BLaER1 (cell line): ENCODE measurements at regions not wholly inside any gene's neighbourhood (a gene's known extent, or its start where the extent isn't known, plus 50 kb on each side); places are given as distances from the start of the nearest gene placed in this dataset.

Experiments used
- H3K27ac ChIP-seq: shearing (Covaris generic); formaldehyde crosslinking; 2 replicates; pipeline ENCODE4 v1.8.1; 2022
- H3K27me3 ChIP-seq: shearing (Covaris generic); formaldehyde crosslinking; 2 replicates; pipeline ENCODE4 v1.8.1; 2022
- H3K36me3 ChIP-seq: shearing (Covaris generic); formaldehyde crosslinking; 2 replicates; pipeline ENCODE4 v1.8.1; 2022
- H3K4me1 ChIP-seq: shearing (Covaris generic); formaldehyde crosslinking; 2 replicates; pipeline ENCODE4 v1.8.1; 2022
- H3K4me2 ChIP-seq: shearing (Covaris generic); formaldehyde crosslinking; 2 replicates; pipeline ENCODE4 v1.8.1; 2022
- H3K4me3 ChIP-seq: shearing (Covaris generic); formaldehyde crosslinking; 2 replicates; pipeline ENCODE4 v1.8.1; 2022
- H3K9ac ChIP-seq: shearing (Covaris generic); formaldehyde crosslinking; 2 replicates; pipeline ENCODE4 v1.8.1; 2022
- H3K9me3 ChIP-seq: shearing (Covaris generic); formaldehyde crosslinking; 2 replicates; pipeline ENCODE4 v1.8.1; 2022
- H4K20me1 ChIP-seq: shearing (Covaris generic); formaldehyde crosslinking; 2 replicates; pipeline ENCODE4 v1.8.1; 2022
- Cebpa-rat ChIP-seq: shearing (Covaris generic); IDR thresholded peaks from 2 replicates; pipeline ENCODE4 v1.8.1; 2022

DNA sequence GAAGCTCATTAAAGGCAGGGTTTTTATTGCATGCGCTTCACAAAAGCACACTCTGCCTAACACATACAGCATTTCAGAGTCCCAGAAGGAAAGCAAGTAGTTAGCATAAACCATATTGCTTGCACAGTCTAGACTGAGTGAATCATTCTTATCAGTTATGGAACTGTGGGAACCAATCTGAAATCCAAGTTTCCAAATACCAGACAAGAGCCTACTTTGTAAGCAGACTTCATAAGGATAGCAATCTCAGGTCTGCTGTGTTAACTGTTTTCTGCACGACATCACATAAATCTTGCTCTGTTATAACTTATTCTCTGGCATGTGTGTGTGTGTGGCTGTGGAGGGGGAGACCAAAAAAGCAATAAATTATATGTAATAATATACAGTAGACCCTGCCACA, 608.1 kb upstream of the REG3G start:
- Histone ChIP-seq H3K9me3 (no peaks in the 10 kb centered on the region), H3K4me1 (no peaks in the 10 kb centered on the region), H3K27me3 (no peaks in the 10 kb centered on the region), H4K20me1 (no peaks in the 10 kb centered on the region), H3K9ac (no peak overlapping the region), H3K4me3 (no peak overlapping the region), H3K4me2 (no peak overlapping the region), H3K27ac (no peak overlapping the region), H3K36me3 (no peaks in the 10 kb centered on the region)
- TF ChIP-seq Cebpa-rat = no peak

DNA sequence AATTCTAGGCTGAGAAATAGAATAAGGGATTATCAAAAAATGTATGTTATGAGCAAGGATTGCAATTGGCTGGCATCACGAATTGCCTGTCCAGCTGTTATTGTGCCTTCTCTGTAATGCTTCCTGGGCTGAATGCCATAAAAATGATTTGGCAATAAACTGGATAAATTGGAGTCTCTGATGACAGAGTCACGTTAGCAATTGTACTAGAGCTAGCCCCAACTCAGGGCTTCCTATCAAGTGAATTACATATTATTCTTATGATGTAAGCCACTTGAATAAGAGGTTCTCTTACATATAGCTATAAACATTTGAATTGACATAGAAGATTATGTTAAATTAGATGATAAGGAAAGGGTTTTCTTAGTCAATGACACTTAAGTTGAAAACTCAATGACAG, 607.5 kb upstream of the REG3G start:
- Histone ChIP-seq H3K9me3 (no peaks in the 10 kb centered on the region), H4K20me1 (no peaks in the 10 kb centered on the region), H3K27ac (no peak overlapping the region), H3K36me3 (no peaks in the 10 kb centered on the region), H3K9ac (no peak overlapping the region), H3K27me3 (no peaks in the 10 kb centered on the region), H3K4me1 (no peaks in the 10 kb centered on the region), H3K4me3 (no peak overlapping the region), H3K4me2 (no peak overlapping the region)
- TF ChIP-seq Cebpa-rat = no peak

DNA sequence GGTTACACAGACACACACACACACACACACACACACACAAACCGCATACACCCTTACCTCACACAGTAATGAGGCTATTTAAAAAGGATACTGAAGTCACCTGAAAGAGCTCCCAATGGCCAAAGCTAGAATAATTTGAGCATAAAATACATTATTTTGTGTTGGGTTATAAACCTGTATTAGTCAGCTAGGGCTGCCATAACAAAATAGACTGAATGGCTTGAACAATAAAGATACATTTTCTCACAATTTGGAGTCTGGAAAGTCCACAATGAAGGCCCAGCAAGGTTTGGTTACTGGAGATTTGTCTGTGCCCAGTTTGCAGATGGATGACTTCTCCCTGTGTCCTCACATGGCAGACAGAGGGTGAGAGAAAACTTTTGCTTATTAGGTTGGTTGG, 605.4 kb upstream of the REG3G start:
- Histone ChIP-seq H3K9ac (no peak overlapping the region), H3K4me2 (no peak overlapping the region)
- TF ChIP-seq Cebpa-rat = no peak

DNA sequence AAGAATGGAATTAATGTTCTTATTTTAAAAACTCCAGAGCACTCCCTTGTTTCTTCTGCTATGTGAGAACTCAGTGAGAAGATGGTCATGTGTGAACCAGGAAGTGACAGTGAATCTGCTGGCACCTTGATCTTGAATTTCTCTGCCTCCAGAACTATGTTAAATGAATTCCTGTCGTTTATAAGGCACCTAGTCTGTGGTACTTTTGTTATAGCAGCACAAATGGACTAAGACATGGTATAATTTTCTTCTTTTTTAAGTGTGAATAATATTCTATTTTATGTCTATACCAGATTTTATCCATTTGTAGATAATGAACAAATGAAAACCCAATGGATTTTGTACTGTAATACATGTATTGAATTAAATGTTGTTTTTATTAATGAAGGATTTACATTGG, 601.9 kb upstream of the REG3G start:
- no peaks in the 10 kb centered on the region for H3K9me3 ChIP-seq
- H4K20me1 ChIP-seq = no peaks in the 10 kb centered on the region
- no peak overlapping the region for H3K27ac ChIP-seq
- no peaks in the 10 kb centered on the region for H3K4me1 ChIP-seq
- H3K9ac ChIP-seq = no peak overlapping the region
- no peak overlapping the region for H3K4me3 ChIP-seq
- TF ChIP-seq Cebpa-rat = no peak
- no peaks in the 10 kb centered on the region for H3K27me3 ChIP-seq
- H3K36me3 ChIP-seq = no peaks in the 10 kb centered on the region
- H3K4me2 ChIP-seq = no peak overlapping the region

More for the DNA sequence above, 605.4 kb upstream of the REG3G start:
- H3K9me3 ChIP-seq = no peaks in the 10 kb centered on the region
- H3K4me1 ChIP-seq = no peaks in the 10 kb centered on the region
- no peak overlapping the region for H3K27ac ChIP-seq
- no peaks in the 10 kb centered on the region for H3K36me3 ChIP-seq
- H4K20me1 ChIP-seq = no peaks in the 10 kb centered on the region
- no peaks in the 10 kb centered on the region for H3K27me3 ChIP-seq
- H3K4me3 ChIP-seq = no peak overlapping the region

- no peak overlapping the region for H3K9ac ChIP-seq
- no peaks in the 10 kb centered on the region for H3K36me3 ChIP-seq
- no peaks in the 10 kb centered on the region for H4K20me1 ChIP-seq
- H3K4me1 ChIP-seq = no peaks in the 10 kb centered on the region
- H3K4me3 ChIP-seq = no peak overlapping the region
- no peaks in the 10 kb centered on the region for H3K27me3 ChIP-seq
- H3K4me2 ChIP-seq = no peak overlapping the region
- no peaks in the 10 kb centered on the region for H3K9me3 ChIP-seq
- TF ChIP-seq Cebpa-rat = no peak
- no peak overlapping the region for H3K27ac ChIP-seq
Measured at GRCh38 chr2:78427170-78427569, 598.3 kb upstream of the REG3G start.

- H3K36me3 ChIP-seq = no peaks in the 10 kb centered on the region
- no peaks in the 10 kb centered on the region for H3K27me3 ChIP-seq
- no peak for TF ChIP-seq Cebpa-rat
- H3K9ac ChIP-seq = no peak overlapping the region
- H4K20me1 ChIP-seq = no peaks in the 10 kb centered on the region
- no peak overlapping the region for H3K27ac ChIP-seq
- H3K4me2 ChIP-seq = no peak overlapping the region
- no peaks in the 10 kb centered on the region for H3K4me1 ChIP-seq
- no peaks in the 10 kb centered on the region for H3K9me3 ChIP-seq
- H3K4me3 ChIP-seq = no peak overlapping the region
Measured at GRCh38 chr2:78431241-78431640, 594.3 kb upstream of the REG3G start.

GRCh38 chr2:78439122-78439521, 586.4 kb upstream of the REG3G start:
- H3K9ac ChIP-seq = no peak overlapping the region
- H3K36me3 ChIP-seq = no peaks in the 10 kb centered on the region
- no peaks in the 10 kb centered on the region for H4K20me1 ChIP-seq
- H3K4me1 ChIP-seq = no peaks in the 10 kb centered on the region
- H3K4me2 ChIP-seq = no peak overlapping the region
- H3K9me3 ChIP-seq = no peaks in the 10 kb centered on the region
- no peaks in the 10 kb centered on the region for H3K27me3 ChIP-seq
- H3K27ac ChIP-seq = no peak overlapping the region
- H3K4me3 ChIP-seq = no peak overlapping the region
- TF ChIP-seq Cebpa-rat = no peak

DNA sequence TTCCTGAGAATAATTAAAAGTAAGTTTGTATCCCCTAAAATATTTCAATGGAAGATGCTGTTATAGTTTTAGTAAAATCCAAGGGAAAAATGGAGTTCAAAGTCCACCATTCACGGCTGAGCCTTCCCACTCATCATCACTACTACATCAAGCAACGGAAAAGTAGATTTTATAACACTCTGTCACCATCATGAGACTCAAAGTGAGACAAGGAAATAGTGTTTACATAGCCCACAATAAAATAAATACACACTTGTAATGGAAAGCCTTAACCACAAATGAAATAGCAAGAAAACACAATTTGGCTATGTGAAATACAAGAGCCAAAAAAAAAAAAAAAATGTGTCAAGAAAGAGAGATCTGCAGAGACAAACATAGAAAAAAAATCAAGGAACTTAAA, 569.9 kb upstream of the REG3G start:
- Histone ChIP-seq H3K27me3 (no peaks in the 10 kb centered on the region), H3K4me1 (no peaks in the 10 kb centered on the region), H4K20me1 (no peaks in the 10 kb centered on the region), H3K27ac (no peak overlapping the region), H3K9me3 (no peaks in the 10 kb centered on the region), H3K9ac (no peak overlapping the region), H3K4me3 (no peak overlapping the region), H3K4me2 (no peak overlapping the region), H3K36me3 (no peaks in the 10 kb centered on the region)
- TF ChIP-seq Cebpa-rat = no peak

- H3K27me3 ChIP-seq = no peaks in the 10 kb centered on the region
- no peaks in the 10 kb centered on the region for H4K20me1 ChIP-seq
- H3K9me3 ChIP-seq = no peaks in the 10 kb centered on the region
- no peak overlapping the region for H3K4me2 ChIP-seq
- no peak for TF ChIP-seq Cebpa-rat
- H3K27ac ChIP-seq = no peak overlapping the region
- no peaks in the 10 kb centered on the region for H3K4me1 ChIP-seq
- H3K4me3 ChIP-seq = no peak overlapping the region
- no peaks in the 10 kb centered on the region for H3K36me3 ChIP-seq
- H3K9ac ChIP-seq = no peak overlapping the region
Measured at GRCh38 chr2:78457269-78457668, 568.2 kb upstream of the REG3G start.

DNA sequence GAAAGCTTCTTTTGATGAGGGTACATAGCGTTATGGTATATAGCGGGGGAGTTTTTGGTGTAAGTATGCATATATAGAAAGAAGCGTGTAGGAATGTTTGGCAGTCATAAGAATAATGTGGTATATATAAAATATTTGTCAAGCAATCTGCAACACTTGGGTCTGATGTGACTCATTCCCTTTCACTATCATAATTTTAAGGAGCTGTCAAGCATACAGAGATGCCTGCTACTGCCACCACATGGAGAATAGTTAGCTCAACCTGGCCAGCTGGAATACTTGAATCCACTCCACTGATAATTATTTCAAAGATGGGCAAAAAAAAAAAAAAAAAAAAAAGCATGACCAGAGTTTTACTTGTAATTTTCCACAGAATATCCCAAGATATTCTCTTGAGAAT, 559.8 kb upstream of the REG3G start:
- no peak overlapping the region for H3K9ac ChIP-seq
- no peak overlapping the region for H3K4me2 ChIP-seq
- H3K4me3 ChIP-seq = no peak overlapping the region
- H3K36me3 ChIP-seq = no peaks in the 10 kb centered on the region
- TF ChIP-seq Cebpa-rat = no peak
- no peaks in the 10 kb centered on the region for H3K9me3 ChIP-seq
- H3K4me1 ChIP-seq = no peaks in the 10 kb centered on the region
- no peaks in the 10 kb centered on the region for H3K27me3 ChIP-seq
- no peak overlapping the region for H3K27ac ChIP-seq
- no peaks in the 10 kb centered on the region for H4K20me1 ChIP-seq

DNA sequence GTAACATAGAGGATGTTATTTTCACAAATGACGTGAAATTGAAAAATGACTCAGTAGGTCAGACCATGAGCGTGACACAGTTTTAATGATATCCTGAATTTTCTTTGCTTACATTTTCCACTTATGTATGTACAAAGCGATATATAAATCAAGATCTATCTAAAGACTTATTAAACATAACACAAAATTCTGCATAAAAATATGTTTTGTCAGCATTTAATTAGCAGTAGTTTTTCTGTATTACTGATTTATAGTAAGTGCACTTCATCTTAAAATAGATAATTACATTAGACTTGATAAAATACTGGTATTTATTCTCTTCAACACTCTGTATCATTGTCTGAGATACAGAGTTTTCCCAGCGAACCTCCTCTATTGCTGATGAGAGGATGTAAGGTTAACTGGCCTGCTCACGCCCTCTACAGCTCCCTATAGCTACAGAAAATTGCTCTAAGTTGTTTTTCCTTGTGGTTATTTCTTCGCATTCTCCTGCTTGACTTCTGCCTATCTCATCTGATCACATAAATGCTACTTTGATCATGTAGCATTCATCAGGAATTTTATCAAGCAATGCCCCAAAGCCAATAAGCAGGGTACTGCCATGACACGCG, 548.8 kb upstream of the REG3G start:
- TF ChIP-seq Cebpa-rat = no peak
- no peak overlapping the region for H3K4me3 ChIP-seq
- H3K4me2 ChIP-seq = no peak overlapping the region
- H3K36me3 ChIP-seq = no peaks in the 10 kb centered on the region
- no peak overlapping the region for H3K9ac ChIP-seq
- no peaks in the 10 kb centered on the region for H3K9me3 ChIP-seq
- H3K4me1 ChIP-seq = no peaks in the 10 kb centered on the region
- H3K27ac ChIP-seq = no peak overlapping the region
- H3K27me3 ChIP-seq = no peaks in the 10 kb centered on the region
- no peaks in the 10 kb centered on the region for H4K20me1 ChIP-seq
